ENCODE measurements at regions not wholly inside any gene's neighbourhood (a gene's known extent, or its start where the extent isn't known, plus 50 kb on each side); places are given as distances from the start of the nearest gene placed in this dataset.
"Not testable (repeated sequence)": the region's sequence is repeated elsewhere in the genome, so short reads cannot be mapped to it uniquely, and the experiment has no call there.

DNA sequence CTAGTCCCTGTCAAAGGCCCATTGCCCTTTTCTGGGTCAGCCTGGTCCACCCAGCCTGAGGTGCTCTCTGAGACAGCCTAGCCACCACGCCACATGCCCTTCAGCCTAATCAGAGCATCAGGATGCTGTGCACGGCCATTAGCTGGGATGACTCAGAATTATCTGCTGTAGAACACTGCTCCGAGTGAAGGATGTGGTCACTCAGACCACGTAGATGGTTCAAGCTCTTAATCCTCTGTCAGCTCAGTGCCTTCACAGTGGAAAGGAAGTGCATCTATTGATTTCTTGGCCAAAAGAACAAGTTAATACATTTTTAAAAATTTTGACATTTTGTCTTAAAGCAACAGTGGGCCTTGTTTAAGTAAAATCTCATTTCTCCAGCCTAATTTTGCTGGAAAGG, 557.6 kb downstream of the TUBA3C start:
- DNase-seq, result not testable (repeated sequence)

DNA sequence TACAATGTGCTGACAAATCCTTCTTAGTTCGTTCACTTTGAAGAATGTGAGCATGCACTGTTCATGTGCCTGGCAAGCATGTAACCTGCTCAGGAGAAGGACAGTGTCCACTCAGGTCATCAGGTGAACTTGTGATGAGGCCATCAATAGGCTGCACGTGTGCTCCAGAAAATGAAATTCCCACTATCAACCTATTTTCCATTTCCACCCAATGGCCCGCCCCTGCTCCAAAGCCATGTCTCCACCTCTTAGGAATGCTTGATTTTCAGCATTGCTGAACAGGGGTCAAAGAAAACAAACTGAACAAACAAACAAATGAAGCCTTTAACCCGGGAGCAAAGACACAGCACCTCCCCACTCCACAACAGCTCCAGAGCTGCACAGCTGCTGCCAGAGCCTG, 563.2 kb downstream of the TUBA3C start:
- DNase-seq, result not testable (repeated sequence)

DNA sequence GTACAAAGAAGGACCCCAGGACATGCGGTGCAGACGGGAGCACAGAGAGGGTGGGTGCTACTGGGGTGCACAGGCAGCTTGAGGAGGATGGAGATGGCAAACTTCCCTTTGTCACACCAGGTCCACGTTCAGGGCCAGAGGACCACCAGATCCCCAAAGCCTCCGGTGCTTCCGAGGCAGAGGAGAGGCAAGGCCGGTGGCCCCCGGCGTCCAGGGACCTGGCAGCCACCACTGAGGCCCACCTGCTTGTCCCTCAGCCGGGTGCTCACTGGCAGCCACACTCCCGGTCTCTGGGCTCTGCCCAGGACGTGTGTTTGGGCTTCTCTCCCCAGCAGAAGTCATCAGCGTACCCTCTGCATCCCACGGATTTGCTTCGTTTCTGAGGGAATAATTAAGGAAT, 571.1 kb downstream of the TUBA3C start:
- not testable (repeated sequence) for DNase-seq

DNA sequence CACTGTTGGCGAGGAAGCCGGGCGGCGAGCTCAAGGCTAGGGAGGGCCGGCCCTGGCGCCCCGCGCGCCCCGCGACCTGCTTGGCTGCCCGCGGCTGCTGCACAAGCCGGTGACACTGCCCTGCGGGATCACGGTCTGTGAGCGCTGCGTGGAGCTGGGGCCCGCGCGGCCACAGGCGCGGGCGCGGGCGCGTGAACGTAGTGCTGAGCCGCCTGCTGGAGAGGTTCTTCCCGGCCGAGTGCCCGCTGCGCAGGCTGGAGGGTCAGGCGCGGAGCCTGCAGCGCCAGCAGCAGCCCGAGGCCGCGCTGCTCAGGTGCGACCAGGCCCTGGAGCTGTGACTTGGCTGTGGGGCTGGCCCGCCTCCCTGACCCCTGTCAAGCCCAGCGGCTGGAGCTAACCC, 572.3 kb downstream of the TUBA3C start:
- DNase-seq, result not testable (repeated sequence)

DNA sequence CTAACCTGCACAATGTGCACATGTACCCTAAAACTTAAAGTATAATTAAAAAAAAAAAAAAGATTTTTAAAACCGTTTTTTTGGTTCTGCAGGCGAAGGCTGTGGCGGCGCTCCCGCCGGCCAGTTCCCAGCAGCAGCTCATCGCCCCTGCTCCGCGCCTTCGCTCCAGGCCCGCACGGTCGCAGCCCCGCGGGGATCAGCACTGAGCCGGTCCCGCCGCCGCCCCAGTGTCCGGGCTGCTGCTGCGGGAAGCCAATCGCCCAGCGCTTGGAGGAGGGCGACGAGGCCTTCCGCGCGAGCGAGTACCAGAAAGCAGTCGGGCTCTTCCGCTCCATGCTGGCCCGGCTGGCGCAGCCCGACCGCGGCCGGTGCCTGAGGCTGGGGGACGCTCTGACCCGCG, 572.8 kb downstream of the TUBA3C start:
- DNase-seq, result not testable (repeated sequence)

DNA sequence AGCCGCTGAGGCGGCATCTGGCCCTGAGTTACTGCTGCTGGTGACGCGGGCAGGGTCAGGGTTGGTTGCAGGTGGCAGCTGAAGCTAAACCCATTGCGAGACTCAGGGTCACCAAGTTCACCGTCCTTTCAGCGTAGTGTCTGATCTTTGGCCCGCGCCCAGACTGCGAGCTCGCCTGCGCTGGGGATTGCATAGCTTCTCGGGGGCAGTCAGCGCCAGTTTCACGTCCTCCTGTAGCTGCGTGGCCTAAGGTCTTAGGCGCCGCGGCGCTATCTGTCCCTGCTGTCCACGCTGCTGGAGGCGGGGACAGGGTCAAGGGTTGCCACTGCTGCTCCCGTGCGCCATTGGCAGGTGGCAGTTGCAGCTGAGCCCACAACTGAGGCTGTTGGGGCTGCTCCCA, 581.3 kb downstream of the TUBA3C start:
- DNase-seq, result not testable (repeated sequence)

DNA sequence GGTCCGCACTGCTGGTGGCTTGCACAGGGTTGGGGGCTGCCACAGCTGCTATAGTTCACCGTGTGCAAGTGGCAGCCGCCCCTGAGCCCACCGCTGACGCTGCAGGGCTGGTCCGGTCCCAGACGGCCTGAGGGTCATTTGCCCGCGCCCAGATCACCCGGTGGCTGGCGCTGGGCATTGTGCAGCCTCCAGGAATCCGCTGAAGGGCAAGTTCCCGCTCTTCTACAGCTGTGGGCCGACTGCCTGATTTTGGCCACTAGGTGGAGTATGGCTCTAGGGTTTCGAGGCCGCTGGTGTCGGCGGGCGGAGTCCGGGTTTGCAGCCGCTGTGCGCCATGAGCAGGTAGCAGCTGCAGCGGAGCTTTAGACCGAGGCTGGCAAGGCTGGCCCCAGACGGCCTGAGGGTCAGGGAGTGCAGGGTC, 581.8 kb downstream of the TUBA3C start:
- peak; percentile 5 for DNase-seq

DNA sequence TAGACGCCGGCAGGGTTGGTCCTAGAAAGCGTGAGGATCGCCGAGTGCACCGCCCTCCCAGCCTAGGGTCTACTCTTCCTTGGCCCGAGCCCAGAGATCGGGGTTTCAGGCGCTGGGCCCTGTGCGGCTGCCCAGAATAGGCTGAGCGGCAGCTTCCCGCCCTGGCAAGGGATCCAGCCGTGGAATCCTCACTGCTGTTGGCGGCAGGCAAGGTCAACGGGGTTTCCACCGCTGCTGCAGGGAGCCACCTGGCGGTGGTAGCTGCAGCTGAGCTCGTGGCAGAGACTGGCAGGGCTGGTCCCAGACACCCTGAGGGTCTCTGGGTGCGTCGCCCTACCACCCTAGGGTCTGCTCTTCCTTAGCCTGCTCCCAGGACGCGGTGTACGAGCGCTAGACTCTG, 583.1 kb downstream of the TUBA3C start:
- not testable (repeated sequence) for DNase-seq

DNA sequence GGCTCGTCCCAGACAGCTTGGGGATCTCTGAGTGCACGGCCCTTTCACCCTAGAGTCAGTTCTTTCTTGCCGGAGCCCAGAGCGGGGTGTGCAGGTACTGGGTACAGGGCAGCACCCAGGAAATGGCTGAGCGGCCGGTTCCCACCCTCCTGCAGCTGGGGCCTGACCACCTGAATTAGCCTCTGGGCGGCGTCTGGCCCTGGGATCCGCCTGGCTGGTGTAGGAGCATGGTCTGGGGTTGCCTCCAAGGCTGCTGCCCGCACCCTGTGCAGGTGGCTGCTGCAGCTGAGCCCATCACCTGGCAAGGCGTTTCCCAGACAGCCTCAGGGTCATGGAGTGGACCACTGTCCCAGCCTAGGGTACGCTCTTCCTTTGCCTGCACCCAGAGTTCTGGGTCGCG, 583.7 kb downstream of the TUBA3C start:
- not testable (repeated sequence) for DNase-seq

DNA sequence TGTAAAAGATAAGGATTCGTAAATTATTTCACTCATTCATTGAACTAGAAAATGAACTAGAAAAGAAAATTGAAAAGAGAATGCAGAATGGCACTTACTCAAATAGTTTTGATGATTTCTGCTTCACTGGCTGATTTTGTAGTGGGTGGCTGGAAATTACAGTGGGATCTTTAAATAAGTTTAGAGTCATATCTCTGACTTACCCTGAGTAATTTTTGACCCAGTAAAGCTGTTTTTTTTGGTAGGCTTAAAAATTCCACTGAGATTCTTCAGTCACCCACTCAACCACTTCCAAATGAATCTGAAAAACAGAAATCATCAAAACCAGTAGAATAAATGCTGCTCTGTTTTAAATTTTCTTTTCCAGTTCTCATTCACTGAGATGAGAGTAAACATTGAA, 604.5 kb downstream of the TUBA3C start:
- DNase-seq, result not testable (repeated sequence)

DNA sequence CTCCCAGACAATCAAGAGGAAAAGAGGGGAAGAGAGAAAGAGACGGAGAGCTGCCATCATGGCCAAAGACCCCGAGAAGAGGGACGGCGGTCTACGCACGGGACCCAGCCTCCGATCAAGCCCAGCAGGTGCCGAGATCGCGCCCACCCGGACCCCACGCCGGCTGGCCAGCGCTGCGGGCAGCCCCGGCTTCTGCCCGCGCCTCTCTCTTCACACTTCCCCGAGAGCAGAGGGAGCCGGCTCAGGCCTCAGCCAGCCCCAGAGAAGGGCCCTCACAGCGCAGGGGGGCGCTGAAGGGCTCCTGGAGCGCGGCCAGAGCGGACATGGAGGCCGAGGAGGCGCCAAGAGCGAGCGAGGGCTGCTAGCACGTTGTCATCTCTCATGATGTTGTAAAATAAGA, 613.7 kb downstream of the TUBA3C start:
- not testable (repeated sequence) for DNase-seq
